OCI-M2 (cell line): ENCODE measurements at regions not wholly inside any gene's neighbourhood (a gene's known extent, or its start where the extent isn't known, plus 50 kb on each side); places are given as distances from the start of the nearest gene placed in this dataset.

ENCODE experiments used
- DNase-seq: peaks from one replicate; lab custom pipeline; 2025; ENCODE audit not compliant: unreplicated experiment; lab: John Stamatoyannopoulos, UW

- DNase-seq = peak; percentile 17
Observed at GRCh38 chr18:70489986-70490933, 201.4 kb downstream of the SOCS6 start.

- no peak for DNase-seq
Observed at GRCh38 chr18:70489571-70489970, 200.7 kb downstream of the SOCS6 start.

- DNase-seq = no peak
Observed at GRCh38 chr18:70469916-70470315, 181.1 kb downstream of the SOCS6 start.

GRCh38 chr18:70468861-70469547 is 180.2 kb downstream of the SOCS6 start:
- no peak for DNase-seq

DNA sequence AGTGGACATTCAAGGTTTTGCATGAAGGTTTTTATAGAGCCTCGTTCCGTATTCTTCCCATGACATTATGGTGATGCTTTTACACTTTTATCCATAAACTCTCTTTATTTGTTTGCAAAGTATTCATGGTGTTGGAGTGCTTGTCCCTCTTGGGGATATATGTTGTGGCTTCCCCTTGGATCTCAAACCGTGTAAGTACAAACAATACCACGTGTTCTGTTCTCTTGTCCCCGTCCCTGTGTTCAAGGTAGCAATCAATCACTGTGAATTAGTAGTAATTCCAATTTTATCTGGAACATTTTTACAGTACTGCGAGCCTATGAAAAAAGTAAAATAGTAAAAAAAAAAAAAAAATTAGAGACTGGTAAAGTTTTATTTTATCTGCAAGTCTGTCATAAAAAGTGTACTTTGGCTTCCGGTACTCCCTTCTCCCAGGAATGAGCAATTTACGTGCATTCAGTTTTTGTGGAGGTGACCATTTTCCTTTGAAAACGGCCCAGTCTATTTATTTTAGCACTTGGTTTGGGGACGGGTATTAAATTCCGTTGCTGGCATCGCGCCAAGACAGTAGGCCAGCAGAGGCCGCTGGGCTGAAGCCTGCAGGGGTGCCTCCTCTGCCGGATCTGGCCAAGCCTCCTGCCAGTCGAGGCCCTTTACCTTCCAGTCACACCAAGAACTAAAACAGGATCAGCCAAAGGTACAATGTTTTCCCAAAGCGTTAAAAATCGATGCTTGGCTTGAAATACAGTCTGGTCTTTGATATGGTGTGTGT is 175.7 kb downstream of the SOCS6 start:
- peak; percentile 26 for DNase-seq

GRCh38 chr18:70463085-70463484 is 174.2 kb downstream of the SOCS6 start:
- DNase-seq = no peak

- no peak for DNase-seq
Observed at GRCh38 chr18:70462078-70462439, 173.2 kb downstream of the SOCS6 start.

DNA sequence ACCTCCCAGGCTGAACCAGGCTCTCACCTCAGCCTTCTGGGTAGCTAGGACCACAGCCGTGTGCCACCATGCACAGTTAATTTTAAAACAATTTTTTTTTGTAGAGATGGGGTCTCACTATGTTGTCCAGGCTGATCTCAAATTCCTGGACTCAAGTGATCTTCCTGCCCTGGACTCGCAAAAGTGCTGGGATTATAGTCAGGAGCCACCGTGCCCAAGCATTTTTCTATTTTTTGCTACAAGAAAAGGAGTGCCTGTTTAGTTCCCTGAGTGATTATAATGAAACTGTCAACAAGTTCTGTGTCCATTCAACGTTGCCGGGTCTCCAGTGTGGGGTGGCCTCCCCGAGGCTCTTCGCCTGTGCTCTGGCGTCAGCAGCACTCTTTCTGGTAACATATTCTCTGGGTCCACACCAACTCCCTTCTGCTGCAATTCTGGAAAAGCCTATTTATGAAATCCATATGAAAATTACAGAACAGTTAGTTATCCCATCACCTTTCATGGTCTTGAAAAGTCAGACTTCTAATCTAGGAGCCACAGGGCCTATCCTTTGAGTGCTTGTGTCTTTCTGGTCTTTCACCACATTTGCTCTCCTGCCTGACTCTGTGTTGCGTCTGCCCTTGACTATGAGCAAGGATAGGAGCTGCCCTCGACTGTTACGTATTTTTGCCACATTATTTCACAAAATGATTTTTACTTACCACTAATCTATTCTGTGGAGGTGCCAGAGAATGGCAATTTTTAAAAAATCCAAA is 172.7 kb downstream of the SOCS6 start:
- no peak for DNase-seq

DNA sequence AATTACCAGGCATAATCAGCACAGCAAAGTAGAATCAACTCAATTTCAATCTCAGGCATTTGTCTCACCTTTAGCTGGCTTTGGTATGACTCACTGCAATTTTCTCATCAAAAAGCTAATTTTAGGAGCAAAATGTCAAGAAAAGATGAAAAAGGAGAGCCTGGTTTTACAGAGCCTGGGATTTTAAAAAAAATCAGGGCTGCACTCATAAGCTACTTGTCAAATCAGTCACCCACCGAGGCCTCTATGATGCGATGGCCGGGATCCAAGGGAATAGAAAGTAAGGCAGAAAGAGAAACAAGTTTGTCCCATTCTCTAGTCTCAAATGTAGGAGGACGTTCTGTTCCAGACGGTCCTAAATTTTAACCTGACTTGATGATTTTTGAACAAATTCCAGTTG is 170.9 kb downstream of the SOCS6 start:
- no peak for DNase-seq

- DNase-seq = no peak
Observed at GRCh38 chr18:70459251-70459650, 170.4 kb downstream of the SOCS6 start.

DNA sequence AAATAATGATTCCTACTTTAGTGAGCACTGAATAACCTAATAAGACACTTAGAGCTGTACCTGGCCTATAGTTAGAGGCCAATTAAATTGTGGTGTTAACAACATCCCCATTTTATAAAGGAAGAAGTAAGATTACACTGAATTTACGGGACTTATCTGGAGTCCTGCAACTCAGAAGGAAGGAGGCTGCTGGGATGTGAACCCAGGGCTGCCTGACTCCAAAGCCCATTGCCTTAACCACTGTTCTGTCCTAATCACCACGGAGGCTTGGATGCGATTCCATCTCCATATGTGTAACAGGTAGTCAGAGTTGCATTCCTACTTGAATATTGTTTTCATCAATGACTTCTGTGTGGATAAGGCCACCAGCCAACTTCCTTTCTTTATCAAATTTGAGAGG is 168.9 kb downstream of the SOCS6 start:
- no peak for DNase-seq

DNA sequence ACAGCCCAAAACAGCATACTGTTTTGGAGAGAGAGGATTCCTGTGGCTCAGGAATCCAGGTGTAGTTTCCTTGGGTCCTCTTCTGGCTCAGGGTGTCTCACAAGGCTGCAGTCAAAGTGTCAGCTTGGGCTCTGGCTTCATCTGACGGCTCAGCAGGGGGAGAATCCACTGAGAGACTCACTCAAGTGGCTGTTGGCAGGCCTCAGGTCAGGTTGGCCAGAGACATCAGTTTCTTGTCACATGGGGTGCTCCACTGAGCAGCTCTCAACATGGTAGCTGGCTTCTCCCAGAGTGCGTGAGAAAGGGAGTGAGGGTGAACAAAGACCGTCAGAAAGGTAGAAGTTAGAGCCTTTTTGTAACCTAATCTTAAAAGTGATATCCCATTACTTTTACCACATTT is 168.4 kb downstream of the SOCS6 start:
- DNase-seq = no peak

- DNase-seq = no peak
Observed at GRCh38 chr18:70456376-70456775, 167.5 kb downstream of the SOCS6 start.

- DNase-seq = no peak
Observed at GRCh38 chr18:70455731-70456130, 166.9 kb downstream of the SOCS6 start.

DNA sequence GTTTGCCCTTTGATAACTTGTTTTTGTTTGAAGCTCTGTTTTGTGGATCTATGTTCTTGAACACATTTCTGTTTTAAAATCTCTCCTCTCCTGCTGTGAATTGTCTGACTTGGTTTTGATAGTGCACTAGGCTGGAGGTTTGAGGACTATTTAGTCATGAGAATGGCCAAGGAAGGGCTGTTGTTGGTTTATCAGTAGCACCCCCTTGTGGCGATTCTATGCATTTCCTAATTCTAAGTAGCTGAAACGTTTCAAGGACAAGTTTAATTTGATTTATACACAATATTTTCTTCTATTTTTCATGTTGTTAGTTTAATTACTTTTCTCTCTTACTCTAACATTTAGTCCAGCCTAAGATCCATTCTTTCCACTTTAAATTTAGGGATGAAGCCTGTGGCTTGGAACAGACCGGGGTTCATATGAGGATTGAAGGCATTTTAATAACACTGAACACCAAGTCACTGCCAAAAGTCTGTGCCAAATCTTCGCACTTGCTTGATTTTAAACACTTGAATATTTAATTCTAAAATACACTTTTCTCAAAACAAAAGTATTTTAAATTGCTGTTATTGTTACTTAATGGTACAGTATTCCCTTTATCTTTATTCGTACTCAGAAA is 166.0 kb downstream of the SOCS6 start:
- DNase-seq = no peak

- DNase-seq = no peak
Observed at GRCh38 chr18:70453058-70453775, 164.4 kb downstream of the SOCS6 start.

- DNase-seq = no peak
Observed at GRCh38 chr18:70452501-70452900, 163.7 kb downstream of the SOCS6 start.

DNA sequence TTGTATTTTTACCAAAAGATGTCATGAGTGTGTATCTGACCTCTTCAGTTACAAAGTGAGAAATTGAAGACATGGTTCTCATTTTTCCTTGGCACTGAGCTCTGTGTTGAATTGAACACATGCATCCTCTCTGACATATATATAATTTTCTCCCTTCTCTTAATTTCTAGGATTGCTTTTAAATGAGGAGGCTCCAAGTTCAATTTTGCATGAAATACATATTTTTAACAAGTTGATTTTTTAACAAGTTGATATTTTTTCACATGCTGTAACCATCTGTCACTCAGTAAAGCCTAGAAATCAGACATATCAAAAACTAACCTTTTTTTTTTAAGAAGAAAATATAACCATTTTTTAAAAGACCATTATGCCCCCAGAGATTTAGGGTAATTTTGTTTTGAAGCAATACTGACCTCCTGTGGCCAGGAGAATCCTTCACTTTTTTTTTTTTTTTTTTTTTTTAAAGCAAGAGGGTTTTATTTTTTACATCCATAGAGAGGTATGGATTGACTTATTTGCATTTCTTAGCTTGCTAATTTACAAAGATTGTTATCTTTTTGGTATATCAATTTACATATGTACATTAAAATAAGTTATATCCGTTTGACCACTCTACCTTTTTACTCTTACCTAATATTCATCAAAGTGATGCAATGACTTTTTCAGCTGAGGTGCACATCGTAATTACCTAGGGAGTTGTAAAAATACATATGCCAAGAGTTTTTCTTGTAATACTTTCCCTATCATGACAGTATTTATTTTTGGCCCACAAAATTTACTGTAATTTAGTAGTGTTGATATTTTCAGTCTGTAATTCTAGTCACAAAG is 161.8 kb downstream of the SOCS6 start:
- DNase-seq = no peak

GRCh38 chr18:70448588-70448987 is 159.7 kb downstream of the SOCS6 start:
- DNase-seq = peak; percentile 9
